Omental fat pad (tissue), 3 donors: ENCODE measurements at regions not wholly inside any gene's neighbourhood (a gene's known extent, or its start where the extent isn't known, plus 50 kb on each side); places are given as distances from the start of the nearest gene placed in this dataset.

ENCODE experiments used
- ATAC-seq: fragments of 150-250 bp; one replicate; pipeline ENCODE4 v1.9.1; 2016; ENCODE audit warnings: mild to moderate bottlenecking, moderate library complexity; ENCODE audit not compliant: low FRiP score
- DNase-seq: peaks from one replicate; pipeline ENCODE4 v3.0.0-alpha.2; 2019; ENCODE audit warnings: low spot score
- TF ChIP-seq, protein P1 (sequence below), 3 donors: fragments of 450-650 bp; IDR thresholded peaks; one replicate each; pipeline ENCODE4 v1.5.1; 2016 to 2017; ENCODE audit warnings: antibody characterized with exemption in 3 of 3, mild to moderate bottlenecking in 3 of 3, moderate library complexity in 2 of 3

DNA sequence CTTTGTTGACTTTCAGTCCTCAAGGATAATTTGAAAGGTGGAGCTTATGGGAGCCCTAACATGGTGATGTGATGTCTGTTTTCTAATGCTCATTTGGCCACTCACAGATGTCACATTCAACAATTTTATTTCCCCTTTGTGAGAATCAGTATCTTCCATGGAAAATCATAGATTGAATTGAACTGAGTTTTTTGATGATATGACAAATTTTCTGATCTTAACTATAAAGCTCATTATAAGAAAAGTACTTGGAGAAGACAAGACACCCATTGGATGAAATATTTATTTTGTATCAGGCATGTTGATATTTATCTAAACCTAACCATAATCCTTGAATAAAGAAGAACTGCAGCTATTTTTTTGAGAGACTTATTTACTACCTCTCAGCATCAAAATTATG lies 824.6 kb upstream of the GOT2 start:
- no peak for ATAC-seq
- TF ChIP-seq, protein P1, sequence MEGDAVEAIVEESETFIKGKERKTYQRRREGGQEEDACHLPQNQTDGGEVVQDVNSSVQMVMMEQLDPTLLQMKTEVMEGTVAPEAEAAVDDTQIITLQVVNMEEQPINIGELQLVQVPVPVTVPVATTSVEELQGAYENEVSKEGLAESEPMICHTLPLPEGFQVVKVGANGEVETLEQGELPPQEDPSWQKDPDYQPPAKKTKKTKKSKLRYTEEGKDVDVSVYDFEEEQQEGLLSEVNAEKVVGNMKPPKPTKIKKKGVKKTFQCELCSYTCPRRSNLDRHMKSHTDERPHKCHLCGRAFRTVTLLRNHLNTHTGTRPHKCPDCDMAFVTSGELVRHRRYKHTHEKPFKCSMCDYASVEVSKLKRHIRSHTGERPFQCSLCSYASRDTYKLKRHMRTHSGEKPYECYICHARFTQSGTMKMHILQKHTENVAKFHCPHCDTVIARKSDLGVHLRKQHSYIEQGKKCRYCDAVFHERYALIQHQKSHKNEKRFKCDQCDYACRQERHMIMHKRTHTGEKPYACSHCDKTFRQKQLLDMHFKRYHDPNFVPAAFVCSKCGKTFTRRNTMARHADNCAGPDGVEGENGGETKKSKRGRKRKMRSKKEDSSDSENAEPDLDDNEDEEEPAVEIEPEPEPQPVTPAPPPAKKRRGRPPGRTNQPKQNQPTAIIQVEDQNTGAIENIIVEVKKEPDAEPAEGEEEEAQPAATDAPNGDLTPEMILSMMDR (IDR thresholded peaks at IDR 0.05): no peak
- DNase-seq: no peak

DNA sequence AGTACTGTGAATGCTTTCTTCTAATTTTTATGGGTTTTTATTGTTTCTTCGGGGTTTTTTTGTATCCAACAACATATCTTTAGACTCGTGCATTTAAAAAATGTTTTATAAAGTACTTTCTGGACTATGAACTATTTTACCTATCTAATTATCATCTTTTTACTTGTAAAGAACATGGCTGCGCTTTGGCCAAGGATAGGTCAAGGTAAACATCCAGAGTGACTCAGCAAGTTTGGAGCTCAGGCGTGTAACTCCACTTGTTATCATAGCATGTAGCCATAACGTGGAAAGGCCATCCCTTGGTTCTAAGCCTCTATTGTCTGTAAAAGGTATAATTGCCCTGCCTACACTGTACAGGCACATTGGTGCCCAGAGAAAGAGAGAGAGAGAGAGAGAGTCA lies 818.0 kb upstream of the GOT2 start:
- TF ChIP-seq, protein P1 (IDR thresholded peaks at IDR 0.05): no peak
- ATAC-seq: no peak
- no peak for DNase-seq

DNA sequence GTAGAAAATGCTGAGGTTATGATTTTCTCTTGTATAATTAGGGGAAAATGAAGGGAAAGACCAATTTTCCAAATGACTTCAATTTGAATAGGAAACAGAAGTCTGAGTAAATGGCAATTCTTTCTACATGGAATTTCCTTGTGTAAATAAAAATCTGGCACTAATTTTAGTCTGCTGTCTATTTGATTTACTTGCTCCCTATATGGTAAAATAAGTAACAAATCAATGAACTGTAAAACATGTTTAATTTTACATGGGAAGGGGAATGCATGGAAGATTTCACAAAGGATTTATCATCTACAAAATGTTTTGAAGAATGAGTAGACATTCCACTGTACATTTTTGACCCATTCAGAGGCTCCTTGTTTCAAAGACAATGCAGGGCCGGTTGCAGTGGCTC lies 811.6 kb upstream of the GOT2 start:
- no peak for DNase-seq
- TF ChIP-seq, protein P1 (IDR thresholded peaks at IDR 0.05): no peak
- ATAC-seq: no peak

DNA sequence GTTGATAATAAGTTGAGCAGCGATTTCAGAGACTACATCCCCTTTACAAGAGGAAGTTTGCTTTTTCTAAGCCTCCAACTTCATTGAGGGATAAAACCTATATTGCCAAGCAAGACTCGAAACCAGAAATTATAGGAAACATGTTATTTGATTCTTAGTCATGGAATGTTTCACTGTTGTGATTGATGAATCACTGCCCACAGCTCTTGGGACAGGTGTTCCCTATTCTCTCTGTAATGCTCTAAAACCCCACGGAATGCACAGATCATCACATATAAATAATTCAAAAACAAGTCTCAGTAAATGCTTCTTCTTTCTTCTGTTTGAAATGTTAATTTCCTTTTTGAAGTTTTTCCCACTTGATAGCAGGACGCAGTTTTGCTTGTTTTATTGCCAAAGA lies 809.5 kb upstream of the GOT2 start:
- TF ChIP-seq, protein P1 (IDR thresholded peaks at IDR 0.05): no peak
- no peak for ATAC-seq
- DNase-seq: no peak

DNA sequence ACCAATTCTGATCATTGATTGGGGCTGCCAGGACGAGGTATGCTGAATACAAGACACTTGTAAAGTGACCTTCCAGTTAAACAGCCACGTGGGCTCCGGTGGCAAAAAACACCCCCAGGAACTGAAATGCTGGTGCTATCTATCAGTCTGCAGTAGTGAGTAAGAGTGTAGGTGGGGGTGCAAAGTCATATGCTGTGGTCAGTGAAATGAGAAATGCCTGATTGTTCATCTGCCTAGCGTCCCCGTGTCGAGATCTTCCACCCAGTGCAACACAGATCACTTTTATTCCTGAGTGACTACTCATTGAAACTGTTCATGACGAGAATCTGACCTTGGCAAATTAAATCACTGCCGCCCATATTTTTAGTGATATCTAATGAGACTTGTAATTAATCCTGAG lies 806.5 kb upstream of the GOT2 start:
- no peak for ATAC-seq
- DNase-seq: no peak
- TF ChIP-seq, protein P1 (IDR thresholded peaks at IDR 0.05): no peak

DNA sequence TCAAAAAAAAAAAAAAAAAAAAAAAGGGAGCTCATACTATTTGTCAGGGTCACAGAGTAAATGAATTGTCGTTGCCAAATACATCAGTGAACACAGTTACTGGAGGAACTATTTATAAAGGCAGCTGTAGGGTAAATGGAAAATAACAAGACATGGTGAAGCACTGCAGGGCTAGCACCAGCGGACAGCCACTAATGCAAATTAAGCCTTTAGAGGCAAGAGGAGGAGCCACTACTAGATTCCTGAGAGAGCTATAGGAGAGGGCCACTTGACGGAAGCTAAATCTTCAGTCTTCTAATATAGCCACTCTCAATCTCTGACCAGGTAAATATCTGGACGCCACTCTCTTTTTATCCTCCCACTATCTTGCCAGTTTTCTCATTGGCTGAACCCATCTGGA lies 801.2 kb upstream of the GOT2 start:
- DNase-seq (no peak), ATAC-seq (no peak)
- TF ChIP-seq, protein P1 (IDR thresholded peaks at IDR 0.05): no peak

DNA sequence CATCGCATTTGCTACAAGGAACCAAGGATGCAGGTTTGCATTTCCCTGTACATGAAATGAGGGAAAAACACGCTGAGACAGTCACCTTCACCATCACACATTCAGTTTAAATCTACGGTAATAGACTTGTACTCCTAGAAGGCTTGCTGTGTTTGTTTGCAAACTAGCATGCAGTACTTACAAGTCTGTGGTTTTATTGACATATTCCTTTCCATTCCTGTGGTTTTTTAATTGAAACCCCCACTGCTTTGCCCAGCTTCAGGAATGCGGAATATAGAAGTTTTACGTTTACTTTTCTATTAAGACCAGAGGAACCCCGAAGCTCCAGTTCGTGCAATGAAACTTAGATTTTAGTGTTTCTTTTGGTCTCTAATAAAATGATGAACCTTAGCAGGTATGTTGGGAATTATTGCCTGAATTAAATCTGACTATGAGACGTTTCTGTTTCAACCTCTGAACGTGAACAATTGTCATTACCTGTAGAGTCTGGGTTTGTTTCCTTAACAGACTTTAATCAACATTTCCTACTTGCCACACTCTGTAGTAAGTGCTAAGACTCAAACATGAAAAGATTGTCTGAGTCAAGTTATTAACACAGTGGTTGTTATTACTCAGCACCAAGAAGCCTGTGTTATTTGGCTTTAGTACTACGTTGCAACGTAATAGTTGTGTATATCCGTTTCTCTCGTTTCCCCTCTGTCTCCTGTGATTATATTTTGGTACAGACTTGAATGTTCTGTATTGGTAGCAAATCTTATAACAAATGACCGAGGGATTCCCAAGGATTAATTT lies 793.3 kb upstream of the GOT2 start:
- ATAC-seq (no peak), DNase-seq (no peak)
- TF ChIP-seq, protein P1 (IDR thresholded peaks at IDR 0.05): no peak
